ENCODE measurements at regions not wholly inside any gene's neighbourhood (a gene's known extent, or its start where the extent isn't known, plus 50 kb on each side); places are given as distances from the start of the nearest gene placed in this dataset.

GRCh38 chr3:72071624-72072023 lies 286.7 kb upstream of the PROK2 start:
- in situ Hi-C loops (cut with HindIII; ENCODE audit: low sequenced_read_pairs): no loop called here
- no peak for DNase-seq (ENCODE audit: low read depth)
- TF ChIP-seq CTCF (IDR thresholded peaks at IDR 0.05; ENCODE audit: low read depth, low read length, missing control alignments): no peak
- H3K4me3 ChIP-seq (ENCODE audit: low read depth, low read length): no peak overlapping the region

DNA sequence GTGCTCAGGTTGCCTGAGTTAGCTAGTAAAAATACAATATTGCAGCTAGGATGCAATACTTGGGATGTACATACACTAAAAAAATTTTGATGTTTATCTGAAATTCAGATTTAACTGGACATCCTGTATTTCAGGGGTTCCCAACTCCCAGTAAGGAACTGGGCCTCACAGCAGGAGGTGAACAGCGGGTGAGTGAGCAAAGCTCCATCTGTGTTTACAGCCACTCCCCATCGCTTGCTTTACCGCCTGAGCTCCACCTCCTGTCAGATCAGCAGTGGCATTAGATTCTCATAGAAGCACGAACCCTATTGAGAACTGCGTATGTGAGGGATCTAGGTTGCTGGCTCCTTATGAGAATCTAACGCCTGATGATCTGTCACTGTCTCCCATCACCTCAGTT lies 285.1 kb upstream of the PROK2 start:
- H3K4me3 ChIP-seq (ENCODE audit: low read depth, low read length): no peak overlapping the region
- no peak for DNase-seq (ENCODE audit: low read depth)
- in situ Hi-C loops (cut with HindIII; ENCODE audit: low sequenced_read_pairs): no loop called here
- TF ChIP-seq CTCF (IDR thresholded peaks at IDR 0.05; ENCODE audit: low read depth, low read length, missing control alignments): no peak

GRCh38 chr3:72069543-72069942 lies 284.6 kb upstream of the PROK2 start:
- in situ Hi-C loops (cut with HindIII; ENCODE audit: low sequenced_read_pairs): no loop called here
- DNase-seq (ENCODE audit: low read depth): no peak
- no peak for TF ChIP-seq CTCF (IDR thresholded peaks at IDR 0.05; ENCODE audit: low read depth, low read length, missing control alignments)
- no peak overlapping the region for H3K4me3 ChIP-seq (ENCODE audit: low read depth, low read length)

- no peak for TF ChIP-seq CTCF (IDR thresholded peaks at IDR 0.05; ENCODE audit: low read depth, low read length, missing control alignments)
- in situ Hi-C loops (cut with HindIII; ENCODE audit: low sequenced_read_pairs): no loop called here
- H3K4me3 ChIP-seq (ENCODE audit: low read depth, low read length): no peak overlapping the region
- DNase-seq (ENCODE audit: low read depth): no peak
Measured at GRCh38 chr3:72068621-72069020, 283.7 kb upstream of the PROK2 start.

DNA sequence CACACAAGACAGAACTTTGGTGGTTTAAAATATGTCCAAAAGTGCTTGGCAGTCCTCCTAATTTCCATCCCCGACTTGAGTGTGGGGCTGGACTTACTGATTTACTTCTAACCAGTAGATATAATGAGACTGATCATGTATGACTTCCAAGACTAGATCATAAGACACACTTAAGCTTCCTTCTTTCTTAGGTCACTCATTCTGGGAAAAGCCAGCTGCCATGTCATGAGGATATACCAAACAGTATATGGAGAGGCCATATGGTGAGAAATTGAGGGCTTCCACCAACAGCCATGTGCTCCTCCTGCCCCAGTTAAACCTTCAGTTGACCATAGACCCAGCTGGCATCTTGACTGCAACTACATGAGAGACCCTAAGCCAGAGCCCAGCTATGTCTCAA lies 282.8 kb upstream of the PROK2 start:
- no peak overlapping the region for H3K4me3 ChIP-seq (ENCODE audit: low read depth, low read length)
- DNase-seq (ENCODE audit: low read depth): no peak
- in situ Hi-C loops (cut with HindIII; ENCODE audit: low sequenced_read_pairs): no loop called here
- TF ChIP-seq CTCF (IDR thresholded peaks at IDR 0.05; ENCODE audit: low read depth, low read length, missing control alignments): no peak

DNA sequence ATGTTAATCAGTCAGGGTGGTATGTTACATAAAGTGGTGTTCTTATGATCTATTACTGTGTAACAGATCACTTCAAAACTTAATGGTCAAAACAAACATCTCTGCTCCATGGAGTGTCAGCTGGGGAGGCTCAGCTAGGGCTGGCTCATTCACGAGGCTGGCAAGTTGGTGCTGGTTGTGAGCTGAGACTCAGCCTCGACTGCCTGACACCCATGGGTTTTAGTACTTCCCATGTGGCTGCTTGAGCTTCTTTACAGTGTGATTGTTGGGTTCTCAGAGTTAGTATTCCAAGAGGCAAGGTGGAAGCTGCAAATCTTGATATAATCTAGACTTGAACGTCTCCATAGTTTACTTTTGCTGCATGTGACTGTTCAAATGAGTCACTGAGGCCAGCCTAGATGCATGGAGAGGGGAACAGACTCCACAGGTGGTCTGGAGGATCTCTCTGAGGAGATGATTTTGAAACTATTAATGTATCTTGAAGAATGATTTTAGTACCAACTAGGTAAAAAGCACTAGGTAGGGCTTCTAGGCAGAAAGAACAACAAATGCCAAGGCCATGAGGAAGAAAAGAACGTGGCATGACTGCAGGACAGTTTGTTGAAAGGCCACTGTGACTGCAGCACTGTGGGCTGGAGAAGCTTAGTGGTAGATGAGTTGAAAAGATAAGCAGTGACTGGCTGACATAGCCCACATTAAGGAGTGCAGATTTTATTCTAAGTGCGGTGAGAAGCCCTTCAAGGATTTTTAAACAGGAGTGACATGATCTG lies 281.1 kb upstream of the PROK2 start:
- no peak for DNase-seq (ENCODE audit: low read depth)
- no peak overlapping the region for H3K4me3 ChIP-seq (ENCODE audit: low read depth, low read length)
- no peak for TF ChIP-seq CTCF (IDR thresholded peaks at IDR 0.05; ENCODE audit: low read depth, low read length, missing control alignments)
- in situ Hi-C loops (cut with HindIII; ENCODE audit: low sequenced_read_pairs): no loop called here
